ENCODE measurements at regions not wholly inside any gene's neighbourhood (a gene's known extent, or its start where the extent isn't known, plus 50 kb on each side); places are given as distances from the start of the nearest gene placed in this dataset.

GRCh38 chr14:43056106-43056505, 1449.4 kb downstream of the LRFN5 start:
- TF ChIP-seq, protein P1, sequence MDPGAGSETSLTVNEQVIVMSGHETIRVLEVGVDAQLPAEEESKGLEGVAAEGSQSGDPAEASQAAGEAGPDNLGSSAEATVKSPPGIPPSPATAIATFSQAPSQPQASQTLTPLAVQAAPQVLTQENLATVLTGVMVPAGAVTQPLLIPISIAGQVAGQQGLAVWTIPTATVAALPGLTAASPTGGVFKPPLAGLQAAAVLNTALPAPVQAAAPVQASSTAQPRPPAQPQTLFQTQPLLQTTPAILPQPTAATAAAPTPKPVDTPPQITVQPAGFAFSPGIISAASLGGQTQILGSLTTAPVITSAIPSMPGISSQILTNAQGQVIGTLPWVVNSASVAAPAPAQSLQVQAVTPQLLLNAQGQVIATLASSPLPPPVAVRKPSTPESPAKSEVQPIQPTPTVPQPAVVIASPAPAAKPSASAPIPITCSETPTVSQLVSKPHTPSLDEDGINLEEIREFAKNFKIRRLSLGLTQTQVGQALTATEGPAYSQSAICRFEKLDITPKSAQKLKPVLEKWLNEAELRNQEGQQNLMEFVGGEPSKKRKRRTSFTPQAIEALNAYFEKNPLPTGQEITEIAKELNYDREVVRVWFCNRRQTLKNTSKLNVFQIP (CRISPR knock-in tag; IDR thresholded peaks at IDR 0.05; ENCODE audit: borderline replicate concordance, low read depth): no peak
- no peak for TF ChIP-seq CSDC2 (CRISPR knock-in tag; IDR thresholded peaks at IDR 0.05)
- TF ChIP-seq ARNTL (CRISPR knock-in tag; IDR thresholded peaks at IDR 0.05; ENCODE audit: borderline replicate concordance, low read depth): no peak
- TF ChIP-seq ISL1 (CRISPR knock-in tag; IDR thresholded peaks at IDR 0.05): no peak
- TF ChIP-seq ZFP30 (CRISPR knock-in tag; IDR thresholded peaks at IDR 0.05): no peak
- TF ChIP-seq, protein P2, sequence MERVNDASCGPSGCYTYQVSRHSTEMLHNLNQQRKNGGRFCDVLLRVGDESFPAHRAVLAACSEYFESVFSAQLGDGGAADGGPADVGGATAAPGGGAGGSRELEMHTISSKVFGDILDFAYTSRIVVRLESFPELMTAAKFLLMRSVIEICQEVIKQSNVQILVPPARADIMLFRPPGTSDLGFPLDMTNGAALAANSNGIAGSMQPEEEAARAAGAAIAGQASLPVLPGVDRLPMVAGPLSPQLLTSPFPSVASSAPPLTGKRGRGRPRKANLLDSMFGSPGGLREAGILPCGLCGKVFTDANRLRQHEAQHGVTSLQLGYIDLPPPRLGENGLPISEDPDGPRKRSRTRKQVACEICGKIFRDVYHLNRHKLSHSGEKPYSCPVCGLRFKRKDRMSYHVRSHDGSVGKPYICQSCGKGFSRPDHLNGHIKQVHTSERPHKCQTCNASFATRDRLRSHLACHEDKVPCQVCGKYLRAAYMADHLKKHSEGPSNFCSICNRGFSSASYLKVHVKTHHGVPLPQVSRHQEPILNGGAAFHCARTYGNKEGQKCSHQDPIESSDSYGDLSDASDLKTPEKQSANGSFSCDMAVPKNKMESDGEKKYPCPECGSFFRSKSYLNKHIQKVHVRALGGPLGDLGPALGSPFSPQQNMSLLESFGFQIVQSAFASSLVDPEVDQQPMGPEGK (CRISPR knock-in tag; IDR thresholded peaks at IDR 0.05; ENCODE audit: borderline replicate concordance): no peak
- TF ChIP-seq OSR1 (CRISPR knock-in tag; IDR thresholded peaks at IDR 0.05): no peak
- no peak for TF ChIP-seq TOX (CRISPR knock-in tag; IDR thresholded peaks at IDR 0.05; ENCODE audit: borderline replicate concordance)
- TF ChIP-seq TCF4 (CRISPR knock-in tag; IDR thresholded peaks at IDR 0.05; ENCODE audit: borderline replicate concordance): no peak
- no peak for TF ChIP-seq BACH2 (CRISPR knock-in tag; IDR thresholded peaks at IDR 0.05; ENCODE audit: borderline replicate concordance)
